ENCODE measurements at regions not wholly inside any gene's neighbourhood (a gene's known extent, or its start where the extent isn't known, plus 50 kb on each side); places are given as distances from the start of the nearest gene placed in this dataset.

DNA sequence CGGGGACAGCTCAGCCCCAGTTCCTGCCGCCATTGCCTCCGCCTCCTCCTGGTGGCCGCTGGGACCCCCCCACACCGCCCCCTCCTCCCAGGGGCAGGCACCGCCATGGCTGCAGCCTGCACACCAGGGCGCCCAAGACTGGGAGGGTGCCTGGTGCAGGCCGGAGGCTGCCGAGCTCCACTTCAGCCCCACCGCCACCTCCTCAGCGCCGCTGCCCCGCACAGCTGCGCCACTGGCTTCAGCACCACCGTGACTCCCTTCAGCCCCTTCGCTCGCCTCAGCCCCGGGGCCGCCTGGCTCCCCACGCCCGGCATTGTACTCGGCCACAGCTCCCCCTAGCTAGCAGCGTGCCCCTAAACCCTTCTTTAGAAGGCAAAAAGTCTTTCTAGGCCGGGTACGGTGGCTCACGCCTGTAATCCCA is 131.1 kb downstream of the CRYBB2 start:
- no peak for DNase-seq (ENCODE audit: low read depth)

DNA sequence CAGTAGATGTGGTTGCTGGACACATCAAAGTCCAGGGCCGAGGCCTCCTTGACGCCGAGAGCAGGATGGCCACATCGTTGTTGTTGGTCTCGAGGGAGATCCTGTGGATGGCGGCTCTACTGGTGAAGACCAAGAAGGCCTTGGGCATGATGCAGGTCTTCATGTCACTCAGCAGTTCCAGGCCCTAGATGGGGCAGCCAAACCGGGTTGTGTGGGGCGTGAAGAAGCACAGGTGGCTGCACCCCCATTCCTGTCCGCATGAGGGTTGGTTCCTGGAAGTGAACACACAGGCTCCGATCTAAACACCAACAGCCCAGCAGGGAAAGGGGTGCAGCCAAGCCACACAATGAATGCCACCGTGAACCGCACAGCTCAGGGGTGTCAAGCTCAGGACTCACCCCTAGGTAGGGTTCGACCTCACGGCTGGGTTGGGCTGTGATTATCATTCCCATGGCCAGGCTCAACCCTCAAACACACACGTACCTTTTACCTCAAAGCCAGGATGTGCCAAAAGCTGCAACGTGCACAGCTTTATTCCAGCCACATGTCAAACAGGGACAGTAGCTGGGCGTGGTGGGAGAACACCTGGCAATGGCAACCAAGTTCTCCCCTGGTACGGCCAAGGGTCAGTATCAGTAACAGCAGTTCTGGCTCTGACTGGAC is 132.3 kb downstream of the CRYBB2 start:
- DNase-seq (ENCODE audit: low read depth), result no peak

DNA sequence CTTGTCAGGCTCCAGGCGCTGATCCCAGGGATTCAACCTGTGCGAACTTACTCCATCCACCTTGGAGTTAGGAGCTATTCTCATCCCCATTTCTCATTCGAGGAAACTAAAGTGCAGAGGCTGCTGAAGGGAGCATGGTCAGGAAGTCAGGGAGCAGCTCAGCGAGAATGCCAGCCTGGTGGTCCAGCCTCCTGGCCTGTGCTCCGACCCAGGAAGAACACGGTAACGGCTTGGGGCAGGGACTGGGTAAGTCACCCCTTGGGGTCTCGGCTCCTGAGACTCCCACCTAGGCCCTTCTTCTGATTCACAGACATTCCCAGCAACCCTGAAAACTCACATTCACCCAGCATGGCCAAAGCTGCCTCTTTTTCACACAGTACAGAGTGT is 132.8 kb downstream of the CRYBB2 start:
- DNase-seq (ENCODE audit: low read depth), result no peak

DNA sequence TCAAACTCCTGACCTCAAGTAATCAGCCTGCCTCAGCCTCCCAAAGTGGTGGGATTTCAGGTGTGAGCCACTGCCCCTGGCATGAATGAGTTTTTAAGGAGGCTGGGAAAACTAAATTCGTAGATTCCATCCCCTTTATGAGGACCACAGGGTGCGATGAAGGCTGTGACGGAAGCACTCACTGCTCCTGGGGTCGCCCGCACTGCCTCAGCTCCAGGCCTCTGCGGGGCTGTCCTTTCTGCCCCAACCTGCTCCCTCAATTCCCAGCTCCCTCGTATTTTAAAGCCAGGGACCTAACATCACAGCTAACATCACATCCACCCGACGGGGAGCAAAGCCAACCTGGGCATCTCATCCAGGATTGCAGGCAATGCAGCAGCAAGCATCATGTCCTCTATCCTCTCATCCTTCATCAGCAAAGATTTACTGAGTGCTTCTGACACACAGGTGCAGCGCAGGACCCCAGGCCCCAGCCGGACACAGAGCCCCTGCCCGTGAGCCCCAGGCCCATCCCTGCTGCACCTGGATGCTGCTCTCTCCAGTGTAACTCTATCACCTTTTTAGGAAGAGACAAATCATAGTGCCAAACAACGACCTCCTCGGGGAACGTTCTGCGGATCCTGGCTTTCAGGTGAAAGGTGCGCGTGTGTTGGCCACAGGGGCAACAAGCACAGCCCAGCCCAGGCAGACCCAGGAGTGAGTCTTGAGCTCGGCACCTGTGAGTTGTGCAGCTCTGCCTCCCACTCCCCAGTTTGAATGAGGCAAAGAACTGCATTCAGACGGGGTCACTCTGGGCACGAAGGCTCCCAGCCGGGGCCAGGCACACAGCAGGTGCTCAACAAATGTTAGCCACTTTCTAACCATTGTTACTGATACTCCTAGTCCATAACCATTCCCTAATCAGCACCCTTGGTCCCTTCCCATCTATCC is 134.3 kb downstream of the CRYBB2 start:
- DNase-seq (ENCODE audit: low read depth), result no peak

DNA sequence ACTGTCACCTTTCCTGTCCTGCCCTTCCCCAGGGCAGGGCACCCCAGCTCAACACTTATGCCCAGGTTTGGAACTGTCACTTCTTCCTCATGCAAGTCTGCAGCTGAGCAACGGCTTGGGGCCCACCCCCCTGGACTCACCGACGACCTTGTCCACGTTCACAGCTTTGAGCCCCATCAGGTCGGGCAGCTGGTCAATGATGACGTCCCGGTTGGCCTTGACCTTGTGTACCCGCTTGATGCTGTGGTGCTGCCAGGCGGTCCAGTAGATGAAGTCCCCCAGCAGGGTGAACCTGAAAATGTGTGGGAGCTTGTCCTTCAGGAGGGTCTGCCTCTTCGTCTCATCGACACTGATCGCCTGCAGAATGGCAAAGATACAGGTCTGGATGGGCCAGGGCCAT is 135.0 kb downstream of the CRYBB2 start:
- no peak for DNase-seq (ENCODE audit: low read depth)

DNA sequence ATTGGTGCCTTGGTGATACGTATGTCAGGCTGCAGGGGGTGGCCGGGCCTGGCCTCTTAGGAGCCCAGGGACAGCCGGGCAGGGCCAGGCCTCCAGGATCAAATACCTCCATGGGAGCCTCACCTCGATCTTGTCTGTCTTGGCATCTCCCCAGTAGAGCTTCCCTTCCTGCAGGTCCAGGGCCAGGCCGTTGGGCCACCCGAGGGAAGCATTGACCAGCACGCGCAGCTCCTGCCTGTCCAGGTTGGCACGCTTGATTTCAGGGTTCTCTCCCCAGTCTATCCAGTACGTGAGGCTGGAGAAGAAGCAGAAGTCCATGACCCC is 137.7 kb downstream of the CRYBB2 start:
- no peak for DNase-seq (ENCODE audit: low read depth)

DNA sequence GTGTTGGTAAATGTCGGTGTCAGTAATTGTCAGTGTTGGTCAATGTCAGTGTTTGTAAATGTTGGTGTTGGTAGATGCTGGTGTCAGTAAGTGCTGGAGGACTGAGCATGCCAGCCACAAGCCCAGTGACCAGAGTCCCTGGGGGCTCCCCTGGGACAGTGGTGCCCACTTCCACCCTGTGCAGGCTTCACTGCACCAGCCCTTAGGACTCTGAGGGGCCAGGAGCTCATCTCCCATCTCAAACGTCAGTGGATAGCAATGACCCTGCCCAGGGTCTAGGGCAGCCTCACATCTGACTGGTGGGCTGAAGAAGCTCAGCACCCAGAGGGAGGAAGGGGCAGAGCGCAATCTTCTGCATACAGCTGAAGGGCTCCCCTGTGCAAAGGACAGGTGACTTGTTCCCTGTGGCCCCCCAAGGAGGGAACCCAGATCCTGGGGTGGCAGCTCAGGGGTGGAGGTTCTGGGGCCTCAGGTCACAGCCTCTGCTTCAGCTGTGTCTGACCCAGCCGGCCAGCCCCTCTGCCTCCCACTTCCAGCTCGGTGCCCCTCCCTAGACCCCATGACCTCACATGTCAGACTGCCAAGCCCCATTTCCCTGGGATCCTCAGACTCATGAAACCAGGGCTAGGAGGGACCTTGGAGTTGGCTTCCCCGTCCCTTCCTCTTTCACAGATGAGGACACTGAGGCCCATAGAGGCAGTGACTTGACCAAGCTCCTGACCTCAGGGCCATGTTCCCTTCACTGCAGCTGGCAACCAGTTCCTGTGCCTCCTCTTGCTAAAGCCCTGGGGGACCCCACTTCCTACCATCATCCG is 138.4 kb downstream of the CRYBB2 start:
- no peak for DNase-seq (ENCODE audit: low read depth)

DNA sequence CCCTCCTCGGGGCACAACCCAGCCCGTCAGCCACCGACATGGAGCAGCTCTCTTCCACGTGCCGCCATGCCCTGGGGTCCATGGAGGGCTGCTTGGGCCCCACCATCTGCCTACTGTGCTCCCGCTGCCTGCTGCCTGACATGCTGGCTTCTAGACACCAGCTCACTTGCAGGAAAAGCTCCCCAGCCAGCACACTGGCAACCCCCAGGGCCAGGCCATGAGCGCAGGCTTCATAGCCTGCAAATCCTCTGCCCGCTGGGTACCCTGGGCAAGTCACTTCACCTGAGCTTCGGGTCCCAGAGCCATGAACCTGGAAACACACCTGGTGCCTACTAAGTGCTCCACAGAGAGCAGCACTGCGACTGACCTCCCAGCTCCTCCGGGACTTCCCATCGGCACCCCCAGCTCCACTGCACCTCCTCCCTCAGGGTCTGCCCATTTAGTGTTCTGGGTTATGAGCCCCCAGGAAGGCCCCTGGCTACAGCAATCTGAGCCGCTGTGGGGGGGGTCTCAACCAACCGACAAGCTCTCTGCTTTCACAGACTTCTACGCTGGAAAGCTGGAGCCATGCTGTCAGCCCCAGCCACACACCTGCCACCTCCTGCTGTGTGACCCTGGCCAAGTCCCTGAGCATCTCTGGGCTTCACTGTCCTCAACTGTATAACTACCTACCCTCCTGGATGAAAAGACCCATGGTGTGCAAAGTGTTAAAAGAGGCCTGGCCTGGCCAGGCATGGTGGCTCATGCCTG is 139.2 kb downstream of the CRYBB2 start:
- no peak for DNase-seq (ENCODE audit: low read depth)

DNA sequence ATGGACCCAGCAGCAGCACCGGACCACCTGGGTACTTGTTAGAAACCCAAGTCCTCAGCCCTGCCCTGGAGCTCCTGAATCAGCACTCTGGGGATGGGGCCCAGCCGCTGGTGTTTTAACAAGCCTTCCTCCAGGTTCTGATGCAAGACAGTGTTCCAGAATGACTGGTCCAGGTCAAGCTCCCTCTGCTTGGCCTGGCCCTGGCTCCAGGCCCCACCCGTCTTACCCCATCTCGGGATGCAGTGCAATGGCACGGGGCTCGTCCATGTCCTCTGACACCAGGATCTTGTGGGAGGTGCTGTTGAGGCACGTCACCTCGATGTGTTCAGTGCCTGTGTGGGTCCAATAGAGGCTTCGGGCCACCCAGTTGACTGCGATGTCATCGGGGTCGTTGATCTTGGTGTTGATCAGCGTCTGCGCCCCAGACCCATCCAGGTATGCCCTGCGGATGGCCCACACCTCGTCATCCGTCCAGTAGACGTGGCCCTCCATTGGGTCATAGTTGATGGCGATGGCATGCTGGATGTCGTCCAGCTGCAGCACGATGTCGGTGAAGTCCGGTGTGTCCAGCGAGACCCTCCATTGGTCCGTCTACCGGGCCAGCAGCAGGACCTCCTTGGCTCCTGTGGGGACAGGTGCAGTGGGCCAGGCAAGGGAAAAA is 140.3 kb downstream of the CRYBB2 start:
- DNase-seq (ENCODE audit: low read depth), result no peak

DNA sequence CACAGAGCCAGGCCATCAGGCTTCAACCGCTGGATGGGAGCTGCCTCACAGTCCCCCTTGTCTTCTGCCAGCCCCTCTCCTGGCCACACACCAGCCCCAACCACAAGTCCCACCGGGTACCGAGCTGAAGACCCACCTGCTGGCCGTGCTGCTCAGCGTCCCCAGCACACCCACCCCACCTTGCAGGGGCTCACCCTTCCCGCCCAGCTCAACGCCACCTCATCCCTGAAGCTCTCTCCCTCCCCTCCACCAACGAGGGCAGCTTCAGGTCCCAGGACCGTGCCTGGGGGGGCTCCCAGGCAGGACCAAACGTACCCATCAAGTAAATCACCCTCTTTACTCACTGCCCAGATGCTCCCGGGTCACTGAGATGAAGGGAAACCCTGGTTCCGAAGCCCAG is 141.0 kb downstream of the CRYBB2 start:
- DNase-seq (ENCODE audit: low read depth), result no peak

DNA sequence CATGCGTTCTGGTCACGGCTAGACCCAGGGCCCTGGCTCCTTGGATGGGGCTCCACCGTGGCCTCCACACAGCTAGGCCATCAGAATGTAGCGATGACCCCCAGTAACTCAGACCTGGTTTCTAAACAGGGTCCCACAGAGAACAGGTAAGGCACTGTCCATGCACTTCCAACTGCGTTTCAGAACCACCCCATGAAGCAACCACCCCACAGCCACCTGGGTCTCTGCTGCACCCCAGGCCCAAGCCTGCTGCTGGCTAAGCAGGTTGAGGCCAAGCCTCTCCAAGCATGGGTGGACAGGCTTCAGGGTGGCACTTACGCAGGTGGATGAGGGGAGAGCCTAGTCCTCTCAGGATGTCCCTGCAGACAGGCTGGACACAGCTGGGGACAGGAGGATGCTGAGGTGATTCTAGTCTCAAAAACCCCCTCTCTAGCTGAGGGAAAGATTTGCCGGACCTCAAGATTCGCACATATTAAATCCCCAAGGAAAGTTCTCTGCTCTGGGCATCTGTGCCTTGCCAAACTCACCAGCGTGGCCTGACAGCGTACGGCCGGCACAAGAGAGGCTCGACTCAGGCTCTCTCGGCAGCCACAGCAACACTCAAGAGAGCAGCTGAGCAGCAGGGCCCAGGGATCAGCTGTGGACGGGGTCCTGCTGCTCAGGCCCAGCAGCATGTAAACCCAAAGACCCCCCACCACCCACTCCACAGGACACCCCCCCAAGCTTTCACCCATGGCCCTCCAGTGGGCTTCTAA is 141.6 kb downstream of the CRYBB2 start:
- no peak for DNase-seq (ENCODE audit: low read depth)

DNA sequence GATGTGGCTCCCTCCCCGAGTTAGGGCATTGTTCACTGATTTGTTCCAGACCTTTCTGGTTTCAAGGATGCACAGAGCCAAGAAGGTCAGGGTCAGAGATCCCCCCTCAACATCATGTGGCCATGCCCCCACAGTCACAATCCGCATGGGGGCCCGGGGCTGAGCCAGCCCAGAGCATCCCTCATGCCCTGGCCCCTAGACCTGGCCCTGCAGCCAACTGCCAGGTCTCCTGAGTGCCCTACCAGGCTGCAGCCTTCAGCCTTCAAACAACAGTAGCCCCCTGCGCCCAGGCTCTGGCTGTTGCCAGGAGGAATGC is 142.4 kb downstream of the CRYBB2 start:
- no peak for DNase-seq (ENCODE audit: low read depth)

DNA sequence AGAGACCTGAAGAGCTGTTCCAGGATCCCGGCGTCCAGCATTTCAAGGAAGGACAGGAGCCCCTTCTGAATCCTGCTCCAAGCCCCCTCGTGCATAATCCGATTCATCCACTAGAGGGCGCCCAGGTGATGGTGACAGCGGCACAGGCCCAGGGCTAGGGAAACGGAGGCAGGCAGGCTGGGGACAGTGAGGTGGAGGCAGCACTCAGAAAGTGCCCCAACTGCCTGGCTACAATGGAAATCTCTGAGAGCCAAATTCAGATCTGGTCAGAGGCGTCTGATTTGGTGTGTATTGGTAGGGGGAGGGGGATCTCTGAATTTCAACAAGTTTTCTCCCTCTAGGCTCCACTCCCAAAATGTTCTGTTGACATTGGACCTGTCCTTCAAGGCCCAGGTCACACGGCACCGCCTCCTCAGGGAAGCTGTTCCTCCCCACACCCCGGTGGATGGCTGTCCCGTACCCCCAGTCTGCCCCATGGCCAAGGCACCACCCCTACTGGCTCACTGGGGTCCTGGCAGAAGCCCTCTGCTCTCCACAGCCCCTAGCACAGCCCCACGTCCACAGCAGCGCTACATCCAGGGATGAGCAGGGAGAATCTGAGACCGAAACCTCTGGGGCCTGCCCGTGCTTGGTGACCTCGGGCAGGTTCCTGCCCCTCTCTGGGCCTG is 142.9 kb downstream of the CRYBB2 start:
- DNase-seq (ENCODE audit: low read depth), result peak; percentile 15

DNA sequence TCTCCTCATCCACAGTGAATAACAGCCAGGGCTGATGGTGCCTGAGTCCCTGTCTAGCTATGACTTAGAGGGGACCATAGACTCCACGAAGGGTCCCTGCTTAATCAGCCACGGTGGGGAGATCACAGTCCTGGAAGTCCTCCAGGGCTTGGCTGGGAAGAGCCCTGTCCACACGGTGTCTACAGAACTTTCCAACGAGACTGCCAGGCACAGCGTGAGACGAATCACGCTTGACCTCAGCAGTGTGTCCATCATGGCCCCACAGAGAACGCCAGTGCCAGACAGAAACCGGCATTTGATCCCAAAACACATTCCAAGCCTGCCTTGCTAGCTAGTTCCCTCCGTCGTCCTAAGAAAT is 143.4 kb downstream of the CRYBB2 start:
- DNase-seq (ENCODE audit: low read depth), result no peak

DNA sequence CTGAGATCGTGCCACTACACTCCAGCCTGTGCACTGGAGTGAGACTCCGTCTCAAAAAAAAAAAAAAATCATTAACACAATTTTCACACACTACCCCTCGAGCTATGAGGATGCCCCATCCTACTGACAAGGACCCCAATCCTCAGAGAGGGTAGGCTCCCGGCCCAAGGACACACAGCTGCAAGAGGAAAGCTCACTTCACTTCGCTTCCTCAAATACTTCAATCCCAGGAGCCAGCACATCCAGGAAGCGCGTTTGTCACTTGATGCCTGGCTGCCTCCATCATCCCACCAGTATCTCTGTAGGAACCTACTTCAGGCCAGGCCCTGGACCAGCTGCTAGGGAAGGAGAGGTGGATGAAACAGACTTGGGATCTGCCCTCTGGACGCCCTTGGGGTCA is 144.0 kb downstream of the CRYBB2 start:
- DNase-seq (ENCODE audit: low read depth), result no peak

DNA sequence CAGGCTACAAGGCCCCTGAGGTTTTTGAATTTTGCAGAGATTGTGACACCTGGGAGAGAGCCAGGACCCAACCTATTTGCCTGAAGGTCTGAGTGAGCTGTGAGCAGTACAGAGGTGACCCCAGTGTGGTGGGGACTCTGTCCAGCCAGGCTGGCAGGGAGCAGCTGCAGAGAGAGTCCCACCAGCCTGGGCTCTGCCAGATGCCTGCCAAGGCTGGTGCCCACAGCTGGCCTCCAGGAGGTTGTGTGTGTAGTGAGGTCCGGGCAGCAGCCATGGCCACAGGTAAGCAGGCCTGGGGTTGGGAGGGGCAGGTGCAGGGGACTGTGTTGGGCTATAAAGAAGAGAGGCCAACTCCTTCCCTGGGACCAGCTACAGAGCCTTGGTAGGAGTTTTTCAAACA is 144.8 kb downstream of the CRYBB2 start:
- DNase-seq (ENCODE audit: low read depth), result no peak

DNA sequence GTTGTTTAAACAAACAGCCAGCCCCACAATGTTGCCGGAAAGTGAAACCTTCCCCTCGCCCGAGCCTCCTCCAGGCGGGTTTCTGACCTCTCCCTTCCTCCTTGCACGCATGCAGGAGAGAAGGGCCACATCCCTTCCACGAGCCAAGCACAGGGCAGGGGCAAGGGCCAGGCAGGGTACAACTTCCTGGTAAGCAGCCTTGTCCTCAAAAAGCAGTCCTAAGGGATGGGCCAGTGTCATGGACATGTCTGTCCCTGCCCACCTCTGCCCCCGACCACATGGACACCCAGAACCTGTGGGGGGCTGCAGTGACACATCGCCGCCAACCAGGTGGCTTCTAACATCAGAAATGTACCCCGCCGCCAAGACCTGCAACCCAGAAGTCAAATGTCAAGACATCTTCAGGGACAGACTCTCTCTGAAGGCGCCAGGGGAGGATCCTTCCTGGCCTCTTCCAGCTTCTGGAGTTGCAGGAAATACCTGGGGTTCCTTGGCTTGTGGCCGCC is 145.3 kb downstream of the CRYBB2 start:
- DNase-seq (ENCODE audit: low read depth), result no peak

DNA sequence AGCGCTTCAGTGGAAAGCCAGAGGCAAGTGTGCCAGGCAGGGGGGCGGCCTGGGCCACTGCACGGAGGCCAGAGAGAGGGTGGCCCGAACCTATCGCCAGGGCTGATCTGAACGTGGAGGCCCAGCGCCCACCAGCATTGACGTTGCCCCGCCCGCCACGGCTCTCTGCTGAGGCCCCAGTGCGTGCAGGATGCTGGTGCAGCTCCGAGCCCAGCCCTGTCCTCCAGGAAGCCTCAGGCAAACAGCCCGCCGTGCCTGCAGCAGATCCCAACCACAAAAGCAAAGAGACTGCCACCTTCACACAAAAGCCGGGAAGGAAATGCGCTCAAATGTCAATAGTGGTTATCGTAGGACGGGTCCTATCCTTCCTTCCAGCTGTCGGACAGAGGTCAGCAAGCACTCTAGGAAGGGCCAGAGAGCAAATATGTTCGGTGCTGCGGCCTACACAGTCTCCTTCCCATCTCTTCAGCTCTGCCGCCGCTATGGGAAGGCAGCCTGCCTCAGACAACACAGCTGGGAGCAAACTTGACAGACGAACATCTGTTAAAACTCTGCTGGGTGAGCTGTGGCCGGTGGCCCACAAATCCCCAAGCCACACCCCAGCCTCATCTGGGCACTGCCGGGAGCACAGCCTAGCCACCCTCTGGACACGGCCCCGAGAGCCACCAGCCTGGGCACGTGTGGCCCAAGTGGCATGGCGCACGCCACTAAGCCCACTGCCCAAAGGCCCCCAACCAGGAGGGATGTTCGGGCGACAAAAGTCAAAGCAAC is 146.2 kb downstream of the CRYBB2 start:
- DNase-seq (ENCODE audit: low read depth), result no peak

DNA sequence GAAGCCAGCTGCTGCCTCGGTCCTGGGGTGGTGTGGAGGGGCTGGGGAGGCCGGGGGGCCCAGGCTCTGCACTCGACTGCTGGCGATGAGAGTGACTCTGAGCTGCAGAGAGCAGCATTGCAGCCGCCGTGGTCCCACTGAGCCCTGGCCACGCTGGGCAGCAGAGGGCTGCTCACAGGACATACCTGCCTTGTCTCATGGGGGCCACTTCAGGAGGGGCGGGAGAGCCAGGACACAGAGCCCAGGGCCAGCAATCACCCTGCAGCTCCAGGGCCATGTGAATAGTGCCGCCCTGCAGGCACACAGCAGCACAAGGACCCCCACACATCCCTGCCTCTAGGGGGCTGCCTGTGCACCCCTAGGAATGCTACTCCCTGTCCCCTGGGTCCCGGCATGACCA is 147.0 kb downstream of the CRYBB2 start:
- no peak for DNase-seq (ENCODE audit: low read depth)

Data from HT1080 (cell line).